ENCODE measurements at regions not wholly inside any gene's neighbourhood (a gene's known extent, or its start where the extent isn't known, plus 50 kb on each side); places are given as distances from the start of the nearest gene placed in this dataset.
"Not testable (repeated sequence)": the region's sequence is repeated elsewhere in the genome, so short reads cannot be mapped to it uniquely, and the experiment has no call there.

- Mint-ChIP-seq H3K4me3 (no peak overlapping the region), H3K27ac (no peak overlapping the region), H3K27me3 (peaks cover 9% of the 10 kb centered on the region), H3K4me1 (no peaks in the 10 kb centered on the region), H3K9me3 (peaks cover 3% of the 10 kb centered on the region), H3K36me3 (no peaks in the 10 kb centered on the region)
- no peak for ATAC-seq
These were observed 135.1 kb upstream of the F3 start for GRCh38 chr1:94676686-94677085.

GRCh38 chr1:94675373-94675772, 133.8 kb upstream of the F3 start:
- Mint-ChIP-seq H3K4me1 (no peaks in the 10 kb centered on the region), H3K9me3 (peaks cover 3% of the 10 kb centered on the region), H3K27ac (no peak overlapping the region), H3K36me3 (no peaks in the 10 kb centered on the region), H3K27me3 (peaks cover 9% of the 10 kb centered on the region), H3K4me3 (no peak overlapping the region)
- no peak for ATAC-seq

- Mint-ChIP-seq H3K27me3 (peaks cover 9% of the 10 kb centered on the region), H3K36me3 (no peaks in the 10 kb centered on the region), H3K27ac (no peak overlapping the region), H3K4me3 (no peak overlapping the region), H3K4me1 (no peaks in the 10 kb centered on the region), H3K9me3 (peaks cover 3% of the 10 kb centered on the region)
- ATAC-seq: no peak
These were observed 133.3 kb upstream of the F3 start for GRCh38 chr1:94674876-94675275.

GRCh38 chr1:94672934-94673333, 131.4 kb upstream of the F3 start:
- Mint-ChIP-seq H3K4me3 (no peak overlapping the region), H3K27me3 (peaks cover 9% of the 10 kb centered on the region), H3K36me3 (no peaks in the 10 kb centered on the region), H3K9me3 (peaks cover 3% of the 10 kb centered on the region), H3K27ac (no peak overlapping the region), H3K4me1 (no peaks in the 10 kb centered on the region)
- ATAC-seq: no peak

GRCh38 chr1:94672001-94672400, 130.4 kb upstream of the F3 start:
- ATAC-seq: no peak
- no peak overlapping the region for H3K4me3 Mint-ChIP-seq
- peaks cover 3% of the 10 kb centered on the region for H3K9me3 Mint-ChIP-seq
- H3K36me3 Mint-ChIP-seq: no peaks in the 10 kb centered on the region
- H3K27me3 Mint-ChIP-seq: peaks cover 8% of the 10 kb centered on the region
- H3K4me1 Mint-ChIP-seq: no peaks in the 10 kb centered on the region
- no peak overlapping the region for H3K27ac Mint-ChIP-seq

- Mint-ChIP-seq H3K4me3 (no peak overlapping the region), H3K27me3 (no peaks in the 10 kb centered on the region), H3K27ac (no peak overlapping the region), H3K9me3 (peaks cover 3% of the 10 kb centered on the region), H3K4me1 (no peaks in the 10 kb centered on the region), H3K36me3 (no peaks in the 10 kb centered on the region)
- no peak for ATAC-seq
These were observed 128.7 kb upstream of the F3 start for GRCh38 chr1:94670273-94670672.

- no peaks in the 10 kb centered on the region for H3K9me3 Mint-ChIP-seq
- H3K4me3 Mint-ChIP-seq: no peak overlapping the region
- no peak for ATAC-seq
- no peaks in the 10 kb centered on the region for H3K27me3 Mint-ChIP-seq
- no peaks in the 10 kb centered on the region for H3K4me1 Mint-ChIP-seq
- no peaks in the 10 kb centered on the region for H3K36me3 Mint-ChIP-seq
- H3K27ac Mint-ChIP-seq: no peak overlapping the region
These were observed 127.6 kb upstream of the F3 start for GRCh38 chr1:94669198-94669597.

- Mint-ChIP-seq H3K27me3 (no peaks in the 10 kb centered on the region), H3K4me1 (no peaks in the 10 kb centered on the region), H3K9me3 (no peaks in the 10 kb centered on the region), H3K36me3 (no peaks in the 10 kb centered on the region), H3K27ac (no peak overlapping the region), H3K4me3 (no peak overlapping the region)
- ATAC-seq: no peak
These were observed 127.0 kb upstream of the F3 start for GRCh38 chr1:94668528-94668927.

GRCh38 chr1:94667818-94668217, 126.3 kb upstream of the F3 start:
- H3K27ac Mint-ChIP-seq: no peak overlapping the region
- no peaks in the 10 kb centered on the region for H3K9me3 Mint-ChIP-seq
- no peaks in the 10 kb centered on the region for H3K27me3 Mint-ChIP-seq

GRCh38 chr1:94666797-94667196, 125.2 kb upstream of the F3 start:
- no peaks in the 10 kb centered on the region for H3K36me3 Mint-ChIP-seq
- peaks cover 4% of the 10 kb centered on the region for H3K27me3 Mint-ChIP-seq
- no peaks in the 10 kb centered on the region for H3K9me3 Mint-ChIP-seq
- H3K4me3 Mint-ChIP-seq: no peak overlapping the region
- no peak for ATAC-seq
- H3K27ac Mint-ChIP-seq: no peak overlapping the region
- no peaks in the 10 kb centered on the region for H3K4me1 Mint-ChIP-seq

More at GRCh38 chr1:94667818-94668217, 126.3 kb upstream of the F3 start:
- H3K36me3 Mint-ChIP-seq: no peaks in the 10 kb centered on the region
- H3K4me3 Mint-ChIP-seq: no peak overlapping the region
- H3K4me1 Mint-ChIP-seq: no peaks in the 10 kb centered on the region
- no peak for ATAC-seq

- H3K36me3 Mint-ChIP-seq: no peaks in the 10 kb centered on the region
- H3K4me1 Mint-ChIP-seq: no peaks in the 10 kb centered on the region
- no peak for ATAC-seq
- H3K27ac Mint-ChIP-seq: no peak overlapping the region
- no peak overlapping the region for H3K4me3 Mint-ChIP-seq
- no peaks in the 10 kb centered on the region for H3K9me3 Mint-ChIP-seq
- H3K27me3 Mint-ChIP-seq: peaks cover 9% of the 10 kb centered on the region
These were observed 119.9 kb upstream of the F3 start for GRCh38 chr1:94661431-94661932.

GRCh38 chr1:94660994-94661393, 119.4 kb upstream of the F3 start:
- H3K27ac Mint-ChIP-seq: no peak overlapping the region
- no peak overlapping the region for H3K4me3 Mint-ChIP-seq
- no peaks in the 10 kb centered on the region for H3K9me3 Mint-ChIP-seq
- ATAC-seq: no peak
- no peaks in the 10 kb centered on the region for H3K4me1 Mint-ChIP-seq
- no peaks in the 10 kb centered on the region for H3K36me3 Mint-ChIP-seq
- peaks cover 9% of the 10 kb centered on the region for H3K27me3 Mint-ChIP-seq

- Mint-ChIP-seq H3K27ac (no peak overlapping the region), H3K27me3 (peaks cover 9% of the 10 kb centered on the region), H3K4me3 (no peak overlapping the region), H3K36me3 (no peaks in the 10 kb centered on the region), H3K4me1 (no peaks in the 10 kb centered on the region), H3K9me3 (no peaks in the 10 kb centered on the region)
- ATAC-seq: no peak
These were observed 118.7 kb upstream of the F3 start for GRCh38 chr1:94660258-94660657.

- not testable (repeated sequence) for H3K27me3 Mint-ChIP-seq, ATAC-seq, H3K4me3 Mint-ChIP-seq, H3K4me1 Mint-ChIP-seq, H3K27ac Mint-ChIP-seq, H3K36me3 Mint-ChIP-seq, H3K9me3 Mint-ChIP-seq
These were observed 117.6 kb upstream of the F3 start for GRCh38 chr1:94659202-94659601.

- no peaks in the 10 kb centered on the region for H3K9me3 Mint-ChIP-seq
- H3K27ac Mint-ChIP-seq: no peak overlapping the region
- H3K27me3 Mint-ChIP-seq: peaks cover 9% of the 10 kb centered on the region
- H3K4me3 Mint-ChIP-seq: no peak overlapping the region
- no peaks in the 10 kb centered on the region for H3K36me3 Mint-ChIP-seq
- no peak for ATAC-seq
- no peaks in the 10 kb centered on the region for H3K4me1 Mint-ChIP-seq
These were observed 116.7 kb upstream of the F3 start for GRCh38 chr1:94658221-94658620.

GRCh38 chr1:94657776-94658175, 116.2 kb upstream of the F3 start:
- not testable (repeated sequence) for H3K27me3 Mint-ChIP-seq, H3K4me3 Mint-ChIP-seq, ATAC-seq, H3K9me3 Mint-ChIP-seq, H3K27ac Mint-ChIP-seq, H3K4me1 Mint-ChIP-seq, H3K36me3 Mint-ChIP-seq

GRCh38 chr1:94656967-94657366, 115.4 kb upstream of the F3 start:
- H3K27ac Mint-ChIP-seq: no peak overlapping the region
- no peaks in the 10 kb centered on the region for H3K9me3 Mint-ChIP-seq
- no peaks in the 10 kb centered on the region for H3K4me1 Mint-ChIP-seq
- H3K4me3 Mint-ChIP-seq: no peak overlapping the region
- no peak for ATAC-seq
- no peaks in the 10 kb centered on the region for H3K36me3 Mint-ChIP-seq
- H3K27me3 Mint-ChIP-seq: peaks cover 7% of the 10 kb centered on the region
